ENCODE measurements at regions not wholly inside any gene's neighbourhood (a gene's known extent, or its start where the extent isn't known, plus 50 kb on each side); places are given as distances from the start of the nearest gene placed in this dataset.

- WGBS (ENCODE audit: insufficient coverage, low coverage, missing lambda C conversion rate), result 0% methylated on average over 1 of the region's 1 CpG
- Histone ChIP-seq H3K27me3 (ENCODE audit: control insufficient read depth in 2 of 2, insufficient read depth in 2 of 2, low read length in 2 of 2) (no peaks in the 10 kb centered on the region), H3K9ac (ENCODE audit: insufficient read depth in 1 of 2, low read depth in 2 of 2, low read length in 2 of 2) (no peak overlapping the region), H3K27ac (ENCODE audit: extremely low read depth, low read depth, low read length) (no peak overlapping the region), H3K79me2 (ENCODE audit: control insufficient read depth, insufficient read depth, low read length) (no peaks in the 10 kb centered on the region), H3K4me3 (no peak overlapping the region), H3K4me2 (ENCODE audit: insufficient read depth, low read length) (no peak overlapping the region), H3K9me1 (ENCODE audit: control insufficient read depth, insufficient read depth, low read length) (no peaks in the 10 kb centered on the region), H3K36me3 (ENCODE audit: control insufficient read depth, insufficient read depth, low read length) (no peaks in the 10 kb centered on the region), H2AFZ (ENCODE audit: low read depth, low read length) (no peak overlapping the region), H3K9me3 (replicated peaks; ENCODE audit: control insufficient read depth, insufficient read depth, low read depth, low read length) (no peaks in the 10 kb centered on the region), H3K4me1 (replicated peaks in 1 of 2; ENCODE audit: control insufficient read depth in 2 of 2, insufficient read depth in 2 of 2, low read length in 2 of 2) (no peaks in the 10 kb centered on the region), H4K20me1 (replicated peaks; ENCODE audit: control insufficient read depth, insufficient read depth, low read length) (no peaks in the 10 kb centered on the region)
- intact Hi-C loops (cut with micrococcal nuclease), result no loop called here
- in situ Hi-C loops (cut with MboI), result no loop called here
- DNase-seq (ENCODE audit: extremely low read depth in 1 of 4, low spot score in 3 of 4) (no peak), FAIRE-seq (no peak), ATAC-seq (no peak)
- POLR2A ChIA-PET, result no interaction called here
- no TSS peak for BruUV-seq (replicated peaks)
- CTCF ChIA-PET (ENCODE audit: low intra/inter-chr PET ratio), result no interaction called here
- TF ChIP-seq RREB1 (CRISPR knock-in tag; IDR thresholded peaks at IDR 0.05), result no peak
- TF ChIP-seq ZNF146 (CRISPR knock-in tag; IDR thresholded peaks at IDR 0.05; ENCODE audit: unreplicated experiment), result no peak
- TF ChIP-seq COPS2 (conservative IDR thresholded peaks at IDR 0.05), result no peak
- TF ChIP-seq SMARCA4 (IDR thresholded peaks at IDR 0.05), result no peak
- TF ChIP-seq KDM2B (CRISPR knock-in tag; IDR thresholded peaks at IDR 0.05), result no peak
- no peak for TF ChIP-seq ZNF511 (CRISPR knock-in tag; IDR thresholded peaks at IDR 0.05)
- TF ChIP-seq ZNF395 (CRISPR knock-in tag; IDR thresholded peaks at IDR 0.05), result no peak
- no peak for TF ChIP-seq SAP30 (IDR thresholded peaks at IDR 0.05; ENCODE audit: borderline replicate concordance, insufficient read depth, low read depth, low read length, poor library complexity, severe bottlenecking)
- TF ChIP-seq GATAD2B (IDR thresholded peaks at IDR 0.05; ENCODE audit: borderline replicate concordance), result no peak
- TF ChIP-seq ZNF232 (CRISPR knock-in tag; IDR thresholded peaks at IDR 0.05), result no peak
- no peak for TF ChIP-seq ZBTB9 (CRISPR knock-in tag; IDR thresholded peaks at IDR 0.05)
- no peak for TF ChIP-seq ESRRB (CRISPR knock-in tag; IDR thresholded peaks at IDR 0.05; ENCODE audit: borderline replicate concordance)
- TF ChIP-seq TRIM25 (IDR thresholded peaks at IDR 0.05; ENCODE audit: borderline replicate concordance), result no peak
Observed at GRCh38 chr14:44567997-44568396, 60.9 kb upstream of the FSCB start.

Measured in K562 (cell line).